HepG2 (cell line): ENCODE measurements at regions not wholly inside any gene's neighbourhood (a gene's known extent, or its start where the extent isn't known, plus 50 kb on each side); places are given as distances from the start of the nearest gene placed in this dataset.

Source experiments
- ATAC-seq: fragments of 200-7000 bp; cut with Tn5 transposase; 3 replicates; pipeline ENCODE4 v1.9.1; 2020; ENCODE audit warnings: mild to moderate bottlenecking, moderate library complexity
- BruUV-seq: library from RNA; stranded (reverse); fragments of 400-500 nt; replicated peaks from 2 replicates; lab custom pipeline; 2021; lab: Mats Ljungman, UMichigan
- CTCF ChIA-PET: fragments of 300-600 bp; formaldehyde crosslinking; extraction: SDS; loops from one replicate; lab custom pipeline; 2021; ENCODE audit warnings: low total read pairs, inconsistent platforms, low intra/inter-chr PET ratio; lab: Yijun Ruan, JAX
- POLR2A ChIA-PET: fragments of 350-600 bp; sonication (Branson Sonifier 250); formaldehyde crosslinking; loops from one replicate; lab custom pipeline; 2020; ENCODE audit warnings: antibody characterized with exemption, inconsistent platforms; lab: Yijun Ruan, JAX
- DNase-seq: peaks from one replicate; pipeline ENCODE4 v3.0.0-alpha.2; 2015; ENCODE audit warnings: low spot score
- FAIRE-seq: peaks from 3 replicates; lab custom pipeline; 2011; peaks lifted over from hg19 to GRCh38; lab: Jason Lieb, UNC
- H2AFZ ChIP-seq: one replicate; pipeline ENCODE4 v1.6.1; 2011; ENCODE audit warnings: low read length, inconsistent platforms
- H3K27ac ChIP-seq: fragments of 300-600 bp; 3 replicates; pipeline ENCODE4 v1.8.0; 2011; ENCODE audit warnings: mixed run types, mild to moderate bottlenecking, mixed read lengths, low read length, inconsistent platforms; ENCODE audit not compliant: insufficient read depth; ENCODE audit errors: extremely low read length
- H3K27me3 ChIP-seq, 2 experiments: fragments of 200-600 bp in 1 of 2; 2 replicates in 1 of 2; 3 replicates in 1 of 2; pipeline versions ENCODE4 v1.6.0 to v1.8.0; 2011; ENCODE audit warnings: low read length in 2 of 2, mild to moderate bottlenecking in 2 of 2, moderate library complexity in 2 of 2, inconsistent platforms in 1 of 2; ENCODE audit not compliant: insufficient read depth in 2 of 2, control insufficient read depth in 1 of 2
- H3K36me3 ChIP-seq, 2 experiments: fragments of 200-600 bp in 1 of 2; replicated peaks in 1 of 2; 2 replicates in 1 of 2; 3 replicates in 1 of 2; pipeline versions ENCODE4 v1.5.1 to v1.8.0; 2011; ENCODE audit warnings: low read length in 2 of 2, inconsistent platforms in 1 of 2; ENCODE audit not compliant: insufficient read depth in 2 of 2, control insufficient read depth in 1 of 2
- H3K4me1 ChIP-seq: 2 replicates; pipeline ENCODE4 v1.5.1; 2012; ENCODE audit warnings: low read length, inconsistent platforms; ENCODE audit not compliant: insufficient read depth
- H3K4me2 ChIP-seq: 2 replicates; pipeline ENCODE4 v1.6.0; 2011; ENCODE audit warnings: low read depth, low read length, inconsistent platforms
- H3K4me3 ChIP-seq, 3 experiments: fragments of 200-600 bp in 1 of 3; sonication (generic), shearing (Covaris generic) in 1 of 3; replicated peaks in 1 of 3; 2 replicates each; pipeline ENCODE4 v1.5.1; 2011 to 2016; ENCODE audit warnings: low read length in 3 of 3, inconsistent platforms in 2 of 3, low read depth in 2 of 3, mild to moderate bottlenecking in 2 of 3, control low read depth in 1 of 3, mixed read lengths in 1 of 3; ENCODE audit not compliant: insufficient read depth in 1 of 3
- H3K79me2 ChIP-seq: one replicate; pipeline ENCODE4 v1.6.1; 2011; ENCODE audit warnings: low read length, inconsistent platforms; ENCODE audit not compliant: insufficient read depth
- H3K9ac ChIP-seq: 2 replicates; pipeline ENCODE4 v1.6.0; 2011; ENCODE audit warnings: mild to moderate bottlenecking, low read depth, low read length, inconsistent platforms; ENCODE audit not compliant: insufficient read depth
- H3K9me3 ChIP-seq: 2 replicates; pipeline ENCODE4 v1.5.1; 2012; ENCODE audit warnings: mild to moderate bottlenecking, low read length
- H4K20me1 ChIP-seq: 2 replicates; pipeline ENCODE4 v1.6.0; 2011; ENCODE audit warnings: inconsistent platforms, mild to moderate bottlenecking, low read length, moderate library complexity; ENCODE audit not compliant: insufficient read depth
- BHLHE40 ChIP-seq: IDR thresholded peaks from 2 replicates; pipeline ENCODE4 v1.6.1; 2011; ENCODE audit warnings: low read length, improper control_type of control experiment
- PHB2 ChIP-seq: fragments of 450-650 bp; IDR thresholded peaks from 2 replicates; pipeline ENCODE4 v1.6.1; 2018; ENCODE audit not compliant: partially characterized antibody
- TAF1 ChIP-seq: sonication (generic); formaldehyde crosslinking; IDR thresholded peaks from 2 replicates; pipeline ENCODE4 v1.4.0; 2020; ENCODE audit warnings: missing genetic modification reagents
- ZBTB44 ChIP-seq: sonication (generic); formaldehyde crosslinking; IDR thresholded peaks from 2 replicates; pipeline ENCODE4 v1.4.0; 2020; ENCODE audit warnings: missing genetic modification reagents
- ZKSCAN5 ChIP-seq: sonication (generic); formaldehyde crosslinking; IDR thresholded peaks from 2 replicates; pipeline ENCODE4 v1.5.1; 2020; ENCODE audit warnings: mild to moderate bottlenecking, missing genetic modification reagents
- ZNF776 ChIP-seq: sonication (generic); formaldehyde crosslinking; IDR thresholded peaks from 2 replicates; pipeline ENCODE4 v1.4.0; 2020; ENCODE audit warnings: mild to moderate bottlenecking, missing genetic modification reagents
- ZSCAN29 ChIP-seq: sonication (generic); formaldehyde crosslinking; conservative IDR thresholded peaks from 2 replicates; pipeline ENCODE4 v1.4.0; 2020; ENCODE audit warnings: mild to moderate bottlenecking, missing genetic modification reagents
- WGBS: methylation state at CpG from one replicate; pipeline ENCODE4 v1.1.6; 2017; ENCODE audit warnings: low lambda C conversion rate; 5-methylcytosine and 5-hydroxymethylcytosine counted together
- in situ Hi-C: cut with HindIII; loops from 2 replicates; pipeline ENCODE4 v1.10.0; 2017; ENCODE audit warnings: low pct_unique_long_range_greater_than_20kb; ENCODE audit not compliant: extremely low pct_ligation_motif_present
- intact Hi-C: fragments of 100-400 bp; cut with micrococcal nuclease; formaldehyde crosslinking; loops from one replicate; pipeline ENCODE4 v1.10.0; 2022; ENCODE audit not compliant: unreplicated experiment

- Histone ChIP-seq H2AFZ (no peak overlapping the region), H3K4me3 (no peak overlapping the region), H3K4me2 (no peak overlapping the region), H3K36me3 (no peaks in the 10 kb centered on the region), H3K27ac (no peak overlapping the region), H3K9ac (no peak overlapping the region), H4K20me1 (no peaks in the 10 kb centered on the region), H3K4me1 (no peaks in the 10 kb centered on the region), H3K9me3 (no peaks in the 10 kb centered on the region), H3K79me2 (no peaks in the 10 kb centered on the region), H3K27me3 (peaks cover 0 to 9% of the 10 kb centered on the region in 2 experiments; a peak in 4 of 5 replicates)
- in situ Hi-C loops (no loop called here), intact Hi-C loops (no loop called here)
- TF ChIP-seq ZBTB44 (CRISPR knock-in tag) (no peak), ZNF776 (CRISPR knock-in tag) (no peak), ZSCAN29 (CRISPR knock-in tag) (no peak), PHB2 (no peak), BHLHE40 (no peak), TAF1 (CRISPR knock-in tag) (no peak), ZKSCAN5 (CRISPR knock-in tag) (no peak)
- WGBS = 31% methylated on average over 10 of the region's 12 CpGs
- DNase-seq = no peak
- POLR2A ChIA-PET = no interaction called here
- CTCF ChIA-PET = no interaction called here
- ATAC-seq = no peak
- no TSS peak for BruUV-seq
- no peak for FAIRE-seq
These were observed 103.3 kb upstream of the SLC4A4 start for GRCh38 chr4:71235311-71236201.
